ENCODE measurements at regions not wholly inside any gene's neighbourhood (a gene's known extent, or its start where the extent isn't known, plus 50 kb on each side); places are given as distances from the start of the nearest gene placed in this dataset.

- DNase-seq (ENCODE audit: low spot score) = no peak
These were observed 548.5 kb upstream of the NEGR1 start for GRCh38 chr1:72830606-72831390.

GRCh38 chr1:72827278-72827677 lies 544.9 kb upstream of the NEGR1 start:
- DNase-seq (ENCODE audit: low spot score) = no peak

- no peak for DNase-seq (ENCODE audit: low spot score)
These were observed 522.2 kb upstream of the NEGR1 start for GRCh38 chr1:72804541-72804940.

GRCh38 chr1:72781038-72781437 lies 498.7 kb upstream of the NEGR1 start:
- no peak for DNase-seq (ENCODE audit: low spot score)

- DNase-seq (ENCODE audit: low spot score) = no peak
These were observed 497.9 kb upstream of the NEGR1 start for GRCh38 chr1:72780212-72780611.

- DNase-seq (ENCODE audit: low spot score) = no peak
These were observed 495.6 kb upstream of the NEGR1 start for GRCh38 chr1:72777918-72778317.

- DNase-seq (ENCODE audit: low spot score) = no peak
These were observed 481.1 kb upstream of the NEGR1 start for GRCh38 chr1:72763481-72763880.

GRCh38 chr1:72759486-72759885 lies 477.1 kb upstream of the NEGR1 start:
- no peak for DNase-seq (ENCODE audit: low spot score)

- DNase-seq (ENCODE audit: low spot score) = no peak
These were observed 475.5 kb upstream of the NEGR1 start for GRCh38 chr1:72757843-72758242.

GRCh38 chr1:72745413-72745812 lies 463.1 kb upstream of the NEGR1 start:
- DNase-seq (ENCODE audit: low spot score) = no peak

- no peak for DNase-seq (ENCODE audit: low spot score)
These were observed 452.1 kb upstream of the NEGR1 start for GRCh38 chr1:72734415-72734814.

- DNase-seq (ENCODE audit: low spot score) = no peak
These were observed 442.9 kb upstream of the NEGR1 start for GRCh38 chr1:72724951-72725861.

- no peak for DNase-seq (ENCODE audit: low spot score)
These were observed 423.6 kb upstream of the NEGR1 start for GRCh38 chr1:72705921-72706320.

- DNase-seq (ENCODE audit: low spot score) = no peak
These were observed 422.6 kb upstream of the NEGR1 start for GRCh38 chr1:72704841-72705477.

GRCh38 chr1:72697410-72697809 lies 415.1 kb upstream of the NEGR1 start:
- DNase-seq (ENCODE audit: low spot score) = no peak

- no peak for DNase-seq (ENCODE audit: low spot score)
These were observed 411.6 kb upstream of the NEGR1 start for GRCh38 chr1:72693899-72694298.

- DNase-seq (ENCODE audit: low spot score) = no peak
These were observed 411.0 kb upstream of the NEGR1 start for GRCh38 chr1:72693376-72693775.

- no peak for DNase-seq (ENCODE audit: low spot score)
These were observed 408.5 kb upstream of the NEGR1 start for GRCh38 chr1:72690871-72691270.

- no peak for DNase-seq (ENCODE audit: low spot score)
These were observed 396.3 kb upstream of the NEGR1 start for GRCh38 chr1:72678683-72679082.

- DNase-seq (ENCODE audit: low spot score) = no peak
These were observed 388.6 kb upstream of the NEGR1 start for GRCh38 chr1:72670902-72671301.

GRCh38 chr1:72662918-72663317 lies 380.6 kb upstream of the NEGR1 start:
- DNase-seq (ENCODE audit: low spot score) = no peak

- no peak for DNase-seq (ENCODE audit: low spot score)
These were observed 368.6 kb upstream of the NEGR1 start for GRCh38 chr1:72650843-72651435.
